CD4-positive, alpha-beta T cell treated with Interleukin-2 at 100 ng/mL for 4 hours (primary cell): ENCODE measurements at regions not wholly inside any gene's neighbourhood (a gene's known extent, or its start where the extent isn't known, plus 50 kb on each side); places are given as distances from the start of the nearest gene placed in this dataset.
"Not testable (repeated sequence)": the region's sequence is repeated elsewhere in the genome, so short reads cannot be mapped to it uniquely, and the experiment has no call there.

Experiments
- DNase-seq: peaks from one replicate; pipeline ENCODE4 v3.0.0-alpha.2; 2020; ENCODE audit warnings: low spot score

- no peak for DNase-seq
These were observed 221.8 kb upstream of the PLXNA2 start for GRCh38 chr1:208465786-208466590.

- no peak for DNase-seq
These were observed 223.1 kb upstream of the PLXNA2 start for GRCh38 chr1:208467151-208467780.

- no peak for DNase-seq
These were observed 231.3 kb upstream of the PLXNA2 start for GRCh38 chr1:208475449-208475848.

- DNase-seq, result no peak
These were observed 232.0 kb upstream of the PLXNA2 start for GRCh38 chr1:208475951-208476845.

- DNase-seq, result no peak
These were observed 232.6 kb upstream of the PLXNA2 start for GRCh38 chr1:208476846-208477170.

GRCh38 chr1:208479435-208479834 is 235.3 kb upstream of the PLXNA2 start:
- DNase-seq, result no peak

GRCh38 chr1:208485512-208485911 is 241.3 kb upstream of the PLXNA2 start:
- no peak for DNase-seq

- no peak for DNase-seq
These were observed 242.5 kb upstream of the PLXNA2 start for GRCh38 chr1:208486677-208487076.

GRCh38 chr1:208488432-208488831 is 244.2 kb upstream of the PLXNA2 start:
- not testable (repeated sequence) for DNase-seq

- no peak for DNase-seq
These were observed 252.5 kb upstream of the PLXNA2 start for GRCh38 chr1:208496467-208497371.

- DNase-seq, result no peak
These were observed 253.8 kb upstream of the PLXNA2 start for GRCh38 chr1:208497866-208498541.

- DNase-seq, result no peak
These were observed 254.8 kb upstream of the PLXNA2 start for GRCh38 chr1:208499026-208499425.

- no peak for DNase-seq
These were observed 255.4 kb upstream of the PLXNA2 start for GRCh38 chr1:208499601-208500000.

- no peak for DNase-seq
These were observed 256.2 kb upstream of the PLXNA2 start for GRCh38 chr1:208500375-208500774.

- DNase-seq, result no peak
These were observed 257.4 kb upstream of the PLXNA2 start for GRCh38 chr1:208501542-208501941.

- DNase-seq, result no peak
These were observed 259.6 kb upstream of the PLXNA2 start for GRCh38 chr1:208503787-208504186.

- no peak for DNase-seq
These were observed 262.6 kb upstream of the PLXNA2 start for GRCh38 chr1:208506812-208507211.

- no peak for DNase-seq
These were observed 264.9 kb upstream of the PLXNA2 start for GRCh38 chr1:208509072-208509471.

- DNase-seq, result no peak
These were observed 266.2 kb upstream of the PLXNA2 start for GRCh38 chr1:208510192-208510952.

- DNase-seq, result no peak
These were observed 267.2 kb upstream of the PLXNA2 start for GRCh38 chr1:208511242-208511860.
